ENCODE measurements at regions not wholly inside any gene's neighbourhood (a gene's known extent, or its start where the extent isn't known, plus 50 kb on each side); places are given as distances from the start of the nearest gene placed in this dataset.

DNA sequence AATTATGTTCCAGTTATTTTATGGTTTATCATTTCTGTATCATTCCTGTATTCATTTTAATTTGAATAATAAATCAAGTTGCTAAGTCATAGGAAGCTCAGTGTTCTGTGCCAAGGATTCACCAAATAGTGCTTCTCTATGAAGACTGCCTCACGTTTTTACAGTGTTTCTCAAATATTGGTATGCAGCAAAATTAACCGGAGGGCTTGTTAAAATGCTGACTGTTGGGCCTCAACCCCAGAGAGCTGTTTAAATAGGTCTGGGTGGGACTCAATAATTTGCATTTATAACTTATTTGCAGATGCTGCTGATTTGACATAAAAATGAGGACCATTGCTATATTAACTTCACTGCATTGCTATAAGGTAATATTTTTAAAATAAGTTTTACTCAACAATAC lies 166.7 kb downstream of the TINAG start:
- Mint-ChIP-seq H3K9me3 (no peaks in the 10 kb centered on the region), H3K4me3 (no peak overlapping the region), H3K4me1 (peaks cover 17% of the 10 kb centered on the region), H3K27ac (no peak overlapping the region), H3K36me3 (ENCODE audit: low read depth) (no peaks in the 10 kb centered on the region), H3K27me3 (ENCODE audit: insufficient read depth, low read depth, poor library complexity) (no peaks in the 10 kb centered on the region)
- no peak overlapping the region for H3K4me2 ChIP-seq
- no peaks in the 10 kb centered on the region for H3F3A ChIP-seq (replicated peaks; ENCODE audit: low read depth)
- DNase-seq (ENCODE audit: low spot score) (no peak), ATAC-seq (no peak)
- no peak overlapping the region for H2AFZ ChIP-seq
- H3K4me1 ChIP-seq (ENCODE audit: insufficient read depth), result peaks cover 35% of the 10 kb centered on the region; the same call in 1 of the 2 replicates
- no peak overlapping the region for H3K27ac ChIP-seq (ENCODE audit: low read depth)
- H3K4me3 ChIP-seq, result no peak overlapping the region
- no peaks in the 10 kb centered on the region for H3K79me2 ChIP-seq (replicated peaks; ENCODE audit: insufficient read depth)
- no peaks in the 10 kb centered on the region for H4K20me1 ChIP-seq (replicated peaks; ENCODE audit: insufficient read depth)
- H3K36me3 ChIP-seq (ENCODE audit: insufficient read depth), result no peaks in the 10 kb centered on the region
- H3K27me3 ChIP-seq (ENCODE audit: insufficient read depth), result no peaks in the 10 kb centered on the region
- H3K9me2 ChIP-seq (ENCODE audit: insufficient read depth), result no peaks in the 10 kb centered on the region
- no peak for TF ChIP-seq CTCF (conservative IDR thresholded peaks at IDR 0.05; ENCODE audit: low read depth in 2 of 2)
- TF ChIP-seq ZNF331 (CRISPR knock-in tag; IDR thresholded peaks at IDR 0.05; ENCODE audit: low read depth), result no peak
- no peak for TF ChIP-seq CREB1 (CRISPR knock-in tag; IDR thresholded peaks at IDR 0.05; ENCODE audit: low read depth)
- no peak for TF ChIP-seq REST (IDR thresholded peaks at IDR 0.05; ENCODE audit: unreplicated experiment)

DNA sequence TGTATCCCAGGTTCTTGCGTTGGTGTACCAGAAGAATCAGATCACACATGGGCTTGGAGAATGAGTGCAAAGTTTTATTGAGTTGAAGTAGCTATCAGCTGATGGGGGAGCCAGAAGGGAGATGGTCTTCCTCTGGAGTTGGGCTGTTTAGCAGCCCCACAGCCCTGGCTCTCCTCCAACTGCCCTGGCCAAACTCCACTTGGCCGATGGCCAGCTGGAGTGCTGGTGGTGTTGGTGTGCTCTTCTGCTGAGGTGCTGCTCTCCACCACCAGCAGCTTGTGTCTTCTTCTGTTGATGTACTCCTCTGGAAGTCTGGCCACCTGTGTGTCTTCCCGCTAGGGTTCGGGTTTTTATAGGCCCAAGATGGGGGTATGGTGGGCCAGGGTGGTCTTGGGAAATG lies 172.8 kb downstream of the TINAG start:
- Histone ChIP-seq H3K79me2 (replicated peaks; ENCODE audit: insufficient read depth) (no peaks in the 10 kb centered on the region), H2AFZ (no peak overlapping the region), H3K4me1 (ENCODE audit: insufficient read depth) (no peaks in the 10 kb centered on the region), H3K36me3 (ENCODE audit: insufficient read depth) (no peaks in the 10 kb centered on the region), H3K4me2 (no peak overlapping the region), H3K4me3 (no peak overlapping the region), H4K20me1 (replicated peaks; ENCODE audit: insufficient read depth) (no peaks in the 10 kb centered on the region), H3F3A (replicated peaks; ENCODE audit: low read depth) (no peaks in the 10 kb centered on the region), H3K27me3 (ENCODE audit: insufficient read depth) (no peaks in the 10 kb centered on the region), H3K9me2 (ENCODE audit: insufficient read depth) (no peaks in the 10 kb centered on the region), H3K27ac (ENCODE audit: low read depth) (no peak overlapping the region)
- H3K4me1 Mint-ChIP-seq, result no peaks in the 10 kb centered on the region
- no peak for TF ChIP-seq JUNB (IDR thresholded peaks at IDR 0.05; ENCODE audit: unreplicated experiment)
- TF ChIP-seq, protein P1, sequence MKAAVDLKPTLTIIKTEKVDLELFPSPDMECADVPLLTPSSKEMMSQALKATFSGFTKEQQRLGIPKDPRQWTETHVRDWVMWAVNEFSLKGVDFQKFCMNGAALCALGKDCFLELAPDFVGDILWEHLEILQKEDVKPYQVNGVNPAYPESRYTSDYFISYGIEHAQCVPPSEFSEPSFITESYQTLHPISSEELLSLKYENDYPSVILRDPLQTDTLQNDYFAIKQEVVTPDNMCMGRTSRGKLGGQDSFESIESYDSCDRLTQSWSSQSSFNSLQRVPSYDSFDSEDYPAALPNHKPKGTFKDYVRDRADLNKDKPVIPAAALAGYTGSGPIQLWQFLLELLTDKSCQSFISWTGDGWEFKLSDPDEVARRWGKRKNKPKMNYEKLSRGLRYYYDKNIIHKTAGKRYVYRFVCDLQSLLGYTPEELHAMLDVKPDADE (IDR thresholded peaks at IDR 0.05), result no peak
- no peak for TF ChIP-seq EZH2 (IDR thresholded peaks at IDR 0.05; ENCODE audit: low read depth, unreplicated experiment)
- TF ChIP-seq POLR2AphosphoS5 (IDR thresholded peaks at IDR 0.05; ENCODE audit: low read depth), result no peak
- TF ChIP-seq, protein P2, sequence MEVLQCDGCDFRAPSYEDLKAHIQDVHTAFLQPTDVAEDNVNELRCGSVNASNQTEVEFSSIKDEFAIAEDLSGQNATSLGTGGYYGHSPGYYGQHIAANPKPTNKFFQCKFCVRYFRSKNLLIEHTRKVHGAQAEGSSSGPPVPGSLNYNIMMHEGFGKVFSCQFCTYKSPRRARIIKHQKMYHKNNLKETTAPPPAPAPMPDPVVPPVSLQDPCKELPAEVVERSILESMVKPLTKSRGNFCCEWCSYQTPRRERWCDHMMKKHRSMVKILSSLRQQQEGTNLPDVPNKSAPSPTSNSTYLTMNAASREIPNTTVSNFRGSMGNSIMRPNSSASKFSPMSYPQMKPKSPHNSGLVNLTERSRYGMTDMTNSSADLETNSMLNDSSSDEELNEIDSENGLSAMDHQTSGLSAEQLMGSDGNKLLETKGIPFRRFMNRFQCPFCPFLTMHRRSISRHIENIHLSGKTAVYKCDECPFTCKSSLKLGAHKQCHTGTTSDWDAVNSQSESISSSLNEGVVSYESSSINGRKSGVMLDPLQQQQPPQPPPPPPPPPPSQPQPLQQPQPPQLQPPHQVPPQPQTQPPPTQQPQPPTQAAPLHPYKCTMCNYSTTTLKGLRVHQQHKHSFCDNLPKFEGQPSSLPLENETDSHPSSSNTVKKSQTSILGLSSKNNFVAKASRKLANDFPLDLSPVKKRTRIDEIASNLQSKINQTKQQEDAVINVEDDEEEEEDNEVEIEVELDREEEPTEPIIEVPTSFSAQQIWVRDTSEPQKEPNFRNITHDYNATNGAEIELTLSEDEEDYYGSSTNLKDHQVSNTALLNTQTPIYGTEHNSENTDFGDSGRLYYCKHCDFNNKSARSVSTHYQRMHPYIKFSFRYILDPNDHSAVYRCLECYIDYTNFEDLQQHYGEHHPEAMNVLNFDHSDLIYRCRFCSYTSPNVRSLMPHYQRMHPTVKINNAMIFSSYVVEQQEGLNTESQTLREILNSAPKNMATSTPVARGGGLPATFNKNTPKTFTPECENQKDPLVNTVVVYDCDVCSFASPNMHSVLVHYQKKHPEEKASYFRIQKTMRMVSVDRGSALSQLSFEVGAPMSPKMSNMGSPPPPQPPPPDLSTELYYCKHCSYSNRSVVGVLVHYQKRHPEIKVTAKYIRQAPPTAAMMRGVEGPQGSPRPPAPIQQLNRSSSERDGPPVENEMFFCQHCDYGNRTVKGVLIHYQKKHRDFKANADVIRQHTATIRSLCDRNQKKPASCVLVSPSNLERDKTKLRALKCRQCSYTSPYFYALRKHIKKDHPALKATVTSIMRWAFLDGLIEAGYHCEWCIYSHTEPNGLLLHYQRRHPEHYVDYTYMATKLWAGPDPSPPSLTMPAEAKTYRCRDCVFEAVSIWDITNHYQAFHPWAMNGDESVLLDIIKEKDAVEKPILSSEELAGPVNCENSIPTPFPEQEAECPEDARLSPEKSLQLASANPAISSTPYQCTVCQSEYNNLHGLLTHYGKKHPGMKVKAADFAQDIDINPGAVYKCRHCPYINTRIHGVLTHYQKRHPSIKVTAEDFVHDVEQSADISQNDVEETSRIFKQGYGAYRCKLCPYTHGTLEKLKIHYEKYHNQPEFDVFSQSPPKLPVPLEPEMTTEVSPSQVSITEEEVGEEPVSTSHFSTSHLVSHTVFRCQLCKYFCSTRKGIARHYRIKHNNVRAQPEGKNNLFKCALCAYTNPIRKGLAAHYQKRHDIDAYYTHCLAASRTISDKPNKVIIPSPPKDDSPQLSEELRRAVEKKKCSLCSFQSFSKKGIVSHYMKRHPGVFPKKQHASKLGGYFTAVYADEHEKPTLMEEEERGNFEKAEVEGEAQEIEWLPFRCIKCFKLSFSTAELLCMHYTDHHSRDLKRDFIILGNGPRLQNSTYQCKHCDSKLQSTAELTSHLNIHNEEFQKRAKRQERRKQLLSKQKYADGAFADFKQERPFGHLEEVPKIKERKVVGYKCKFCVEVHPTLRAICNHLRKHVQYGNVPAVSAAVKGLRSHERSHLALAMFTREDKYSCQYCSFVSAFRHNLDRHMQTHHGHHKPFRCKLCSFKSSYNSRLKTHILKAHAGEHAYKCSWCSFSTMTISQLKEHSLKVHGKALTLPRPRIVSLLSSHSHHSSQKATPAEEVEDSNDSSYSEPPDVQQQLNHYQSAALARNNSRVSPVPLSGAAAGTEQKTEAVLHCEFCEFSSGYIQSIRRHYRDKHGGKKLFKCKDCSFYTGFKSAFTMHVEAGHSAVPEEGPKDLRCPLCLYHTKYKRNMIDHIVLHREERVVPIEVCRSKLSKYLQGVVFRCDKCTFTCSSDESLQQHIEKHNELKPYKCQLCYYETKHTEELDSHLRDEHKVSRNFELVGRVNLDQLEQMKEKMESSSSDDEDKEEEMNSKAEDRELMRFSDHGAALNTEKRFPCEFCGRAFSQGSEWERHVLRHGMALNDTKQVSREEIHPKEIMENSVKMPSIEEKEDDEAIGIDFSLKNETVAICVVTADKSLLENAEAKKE (CRISPR knock-in tag; IDR thresholded peaks at IDR 0.05), result no peak
- TF ChIP-seq EZH2phosphoT487 (IDR thresholded peaks at IDR 0.05; ENCODE audit: unreplicated experiment), result no peak
- no peaks in the 10 kb centered on the region for H3K9me3 Mint-ChIP-seq
- ATAC-seq (no peak), DNase-seq (ENCODE audit: low spot score) (no peak)
- no peak overlapping the region for H3K4me3 Mint-ChIP-seq
- H3K36me3 Mint-ChIP-seq (ENCODE audit: low read depth), result no peaks in the 10 kb centered on the region
- no peaks in the 10 kb centered on the region for H3K27me3 Mint-ChIP-seq (ENCODE audit: insufficient read depth, low read depth, poor library complexity)
- no peak overlapping the region for H3K27ac Mint-ChIP-seq
